Activated naive CD8-positive, alpha-beta T cell treated with anti-CD3 and anti-CD28 coated beads for 36 hours (primary cell): ENCODE measurements at regions not wholly inside any gene's neighbourhood (a gene's known extent, or its start where the extent isn't known, plus 50 kb on each side); places are given as distances from the start of the nearest gene placed in this dataset.
A peak's percentile ranks its signal among the peaks of the same experiment; 100 is the strongest.

Experiments
- DNase-seq: peaks from one replicate; pipeline ENCODE4 v3.0.0; 2021
- H3K27ac Mint-ChIP-seq: one replicate; pipeline ENCODE4 v1.8.0; 2022; ENCODE audit warnings: mild to moderate bottlenecking, moderate library complexity, mixed read lengths
- H3K27me3 Mint-ChIP-seq: one replicate; pipeline ENCODE4 v1.8.0; 2022; ENCODE audit warnings: mild to moderate bottlenecking, mixed read lengths
- H3K36me3 Mint-ChIP-seq: one replicate; pipeline ENCODE4 v1.8.0; 2021; ENCODE audit warnings: mild to moderate bottlenecking, mixed read lengths
- H3K4me1 Mint-ChIP-seq: one replicate; pipeline ENCODE4 v1.8.0; 2021; ENCODE audit warnings: mixed read lengths
- H3K4me3 Mint-ChIP-seq: one replicate; pipeline ENCODE4 v1.8.0; 2022; ENCODE audit warnings: mild to moderate bottlenecking, moderate library complexity, mixed read lengths
- H3K9me3 Mint-ChIP-seq: one replicate; pipeline ENCODE4 v1.8.0; 2022; ENCODE audit warnings: mixed read lengths

DNA sequence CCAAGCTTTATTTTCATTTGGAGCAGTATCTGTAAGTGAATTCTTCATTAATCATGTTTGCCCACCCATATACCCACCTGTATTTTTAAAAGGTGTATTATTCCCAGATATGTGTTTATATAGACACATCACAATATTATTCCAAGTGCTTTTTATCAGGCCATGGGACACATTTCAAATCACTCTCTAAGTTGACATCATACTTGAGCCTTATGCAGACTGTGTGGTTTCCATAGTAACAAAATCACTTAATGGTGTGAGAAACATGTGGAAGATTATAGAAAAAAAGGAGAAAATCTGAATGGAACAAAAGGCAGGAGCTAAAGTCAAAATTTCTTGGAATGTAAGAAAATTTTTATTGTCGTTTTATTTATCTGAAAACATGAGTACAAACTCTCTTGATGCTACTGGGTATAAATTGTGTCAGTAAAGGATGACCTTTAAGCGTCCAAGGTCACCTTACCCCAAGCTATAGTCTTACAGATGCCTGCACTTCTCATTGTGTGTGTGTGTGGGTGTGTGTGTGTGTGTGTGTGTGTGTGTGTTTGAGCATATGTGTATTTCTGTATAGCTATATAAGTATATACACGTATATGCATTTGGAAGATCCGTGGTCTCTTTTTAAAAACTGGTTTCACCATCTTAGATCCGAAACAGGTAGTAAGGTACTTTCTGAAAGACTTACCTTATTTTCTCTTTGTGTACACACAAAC, 79.8 kb upstream of the CCN6 start:
- Mint-ChIP-seq H3K4me1 (peaks cover 71% of the 10 kb centered on the region), H3K27me3 (no peaks in the 10 kb centered on the region), H3K36me3 (peaks cover 4% of the 10 kb centered on the region), H3K4me3 (peak overlapping the region; percentile 46), H3K27ac (peak overlapping the region; percentile 93), H3K9me3 (no peaks in the 10 kb centered on the region)
- DNase-seq = no peak

DNA sequence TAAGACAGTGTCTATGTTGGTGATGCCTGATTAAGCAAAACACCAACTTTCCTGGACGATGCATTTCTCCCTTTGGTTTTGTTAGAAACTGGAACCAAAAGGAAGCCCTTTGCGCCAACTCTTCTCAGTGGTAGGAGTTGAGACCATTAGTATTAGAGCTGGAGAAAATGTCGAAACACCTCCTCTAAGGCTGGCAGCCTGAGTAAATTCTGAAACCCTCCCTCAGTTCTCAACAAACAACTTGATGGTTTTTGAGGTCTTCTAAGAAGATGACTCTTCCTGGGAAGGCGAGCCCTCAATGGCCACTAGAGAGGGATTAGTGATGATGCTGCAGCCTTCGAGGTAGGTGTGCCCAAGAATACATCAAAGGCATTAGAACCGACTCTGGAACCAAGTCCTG, 78.4 kb upstream of the CCN6 start:
- H3K27ac Mint-ChIP-seq = peak overlapping the region; percentile 31
- H3K9me3 Mint-ChIP-seq = no peaks in the 10 kb centered on the region
- DNase-seq = no peak
- H3K27me3 Mint-ChIP-seq = no peaks in the 10 kb centered on the region
- H3K36me3 Mint-ChIP-seq = peaks cover 4% of the 10 kb centered on the region
- H3K4me3 Mint-ChIP-seq = no peak overlapping the region
- peaks cover 79% of the 10 kb centered on the region for H3K4me1 Mint-ChIP-seq

DNA sequence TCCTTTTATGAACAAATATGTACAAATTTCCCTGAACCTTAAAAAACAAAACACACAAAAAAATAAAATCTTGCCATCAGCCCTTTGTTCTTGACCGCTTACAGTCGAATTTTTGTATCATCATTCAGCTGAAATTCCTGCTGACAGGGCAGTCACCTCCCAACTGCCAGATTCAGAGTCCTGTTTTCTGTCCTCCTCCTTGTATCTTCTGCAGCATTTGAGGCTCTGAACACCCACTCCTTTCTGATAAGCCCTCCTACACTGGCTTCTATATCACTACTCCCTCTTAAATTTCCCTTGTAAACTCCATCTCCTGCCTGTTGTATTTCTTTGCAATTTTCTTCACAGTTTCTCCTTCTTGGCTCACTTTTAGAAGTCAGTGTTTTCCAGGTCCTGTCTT, 77.8 kb upstream of the CCN6 start:
- no peak overlapping the region for H3K4me3 Mint-ChIP-seq
- no peak overlapping the region for H3K27ac Mint-ChIP-seq
- no peaks in the 10 kb centered on the region for H3K27me3 Mint-ChIP-seq
- no peaks in the 10 kb centered on the region for H3K9me3 Mint-ChIP-seq
- peaks cover 3% of the 10 kb centered on the region for H3K36me3 Mint-ChIP-seq
- peaks cover 77% of the 10 kb centered on the region for H3K4me1 Mint-ChIP-seq
- no peak for DNase-seq

DNA sequence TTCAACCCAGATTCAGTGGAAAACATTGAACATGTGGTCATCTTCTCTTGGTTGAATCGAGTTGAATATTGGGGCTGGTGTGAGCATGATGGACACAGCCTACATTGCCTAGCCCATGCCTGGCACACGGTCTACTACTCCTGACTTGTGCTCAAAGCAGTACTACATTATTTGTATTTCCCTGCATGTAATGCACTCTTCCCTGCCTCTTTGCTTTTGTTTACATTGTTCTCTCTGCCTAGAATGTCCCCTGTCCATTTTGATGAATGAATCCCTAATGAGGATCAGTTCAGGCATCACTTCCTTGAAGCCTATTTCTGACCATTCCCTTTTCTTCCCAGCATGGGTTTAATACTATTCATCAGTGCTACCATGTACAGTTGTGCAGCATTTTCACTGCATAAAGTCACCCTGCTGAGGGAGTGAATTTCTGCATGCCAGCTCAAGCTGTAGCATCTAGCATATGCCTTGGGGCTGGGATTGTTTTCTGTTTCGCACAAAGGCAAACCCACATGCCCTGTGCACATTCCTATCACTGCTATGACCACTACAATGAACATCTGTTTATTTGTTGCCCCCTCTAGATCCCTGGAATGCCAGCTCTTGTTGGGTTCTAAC, 75.3 kb upstream of the CCN6 start:
- no peaks in the 10 kb centered on the region for H3K9me3 Mint-ChIP-seq
- H3K36me3 Mint-ChIP-seq = no peaks in the 10 kb centered on the region
- H3K27ac Mint-ChIP-seq = no peak overlapping the region

DNA sequence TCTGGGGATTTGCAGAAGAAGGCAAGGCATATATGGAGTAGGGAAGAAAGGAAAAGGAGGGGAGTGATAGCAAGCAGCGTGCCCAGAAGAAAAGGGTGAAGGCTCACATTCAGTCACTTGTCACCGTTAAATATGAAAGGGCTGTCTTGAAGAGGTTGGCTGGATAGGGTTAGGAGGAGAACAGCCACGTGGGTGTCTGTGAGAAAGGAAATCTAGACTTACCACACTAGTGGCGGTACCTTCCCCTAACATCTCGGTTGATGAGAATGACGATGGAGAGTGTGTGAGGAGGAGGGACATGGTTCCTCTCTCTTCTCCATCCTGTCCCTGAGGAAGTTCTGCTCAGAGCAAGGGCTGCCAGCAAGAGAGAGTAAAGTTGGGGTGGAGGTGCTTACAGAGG, 74.3 kb upstream of the CCN6 start:
- Mint-ChIP-seq H3K9me3 (peaks cover 2% of the 10 kb centered on the region), H3K4me1 (peaks cover 66% of the 10 kb centered on the region), H3K27me3 (no peaks in the 10 kb centered on the region), H3K27ac (no peak overlapping the region), H3K36me3 (peaks cover 2% of the 10 kb centered on the region), H3K4me3 (no peak overlapping the region)
- no peak for DNase-seq

More for the DNA sequence above, 75.3 kb upstream of the CCN6 start:
- Mint-ChIP-seq H3K4me1 (peaks cover 67% of the 10 kb centered on the region), H3K27me3 (no peaks in the 10 kb centered on the region), H3K4me3 (no peak overlapping the region)
- DNase-seq = no peak

DNA sequence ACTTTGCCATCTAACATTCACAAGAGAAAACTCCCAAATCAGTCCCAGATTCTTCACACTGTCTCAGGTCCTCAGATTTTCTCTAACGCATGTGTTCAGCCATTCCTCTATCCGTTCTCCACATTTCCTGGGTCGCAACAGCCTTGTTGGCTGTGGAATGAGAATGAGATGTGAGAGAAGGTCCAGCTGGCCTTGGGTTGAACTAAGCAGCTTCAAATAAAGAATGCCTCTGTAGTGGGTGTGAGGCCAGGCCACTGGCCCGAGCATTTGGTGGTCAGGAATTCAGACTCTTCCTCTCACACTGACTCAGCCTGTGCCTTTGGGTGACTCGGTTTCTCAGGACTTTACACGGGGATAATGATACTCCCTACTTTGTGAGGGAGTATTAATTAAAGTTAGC, 73.8 kb upstream of the CCN6 start:
- peaks cover 66% of the 10 kb centered on the region for H3K4me1 Mint-ChIP-seq
- H3K27ac Mint-ChIP-seq = no peak overlapping the region
- peaks cover 2% of the 10 kb centered on the region for H3K36me3 Mint-ChIP-seq
- no peak for DNase-seq
- peaks cover 2% of the 10 kb centered on the region for H3K9me3 Mint-ChIP-seq
- H3K27me3 Mint-ChIP-seq = no peaks in the 10 kb centered on the region
- no peak overlapping the region for H3K4me3 Mint-ChIP-seq

DNA sequence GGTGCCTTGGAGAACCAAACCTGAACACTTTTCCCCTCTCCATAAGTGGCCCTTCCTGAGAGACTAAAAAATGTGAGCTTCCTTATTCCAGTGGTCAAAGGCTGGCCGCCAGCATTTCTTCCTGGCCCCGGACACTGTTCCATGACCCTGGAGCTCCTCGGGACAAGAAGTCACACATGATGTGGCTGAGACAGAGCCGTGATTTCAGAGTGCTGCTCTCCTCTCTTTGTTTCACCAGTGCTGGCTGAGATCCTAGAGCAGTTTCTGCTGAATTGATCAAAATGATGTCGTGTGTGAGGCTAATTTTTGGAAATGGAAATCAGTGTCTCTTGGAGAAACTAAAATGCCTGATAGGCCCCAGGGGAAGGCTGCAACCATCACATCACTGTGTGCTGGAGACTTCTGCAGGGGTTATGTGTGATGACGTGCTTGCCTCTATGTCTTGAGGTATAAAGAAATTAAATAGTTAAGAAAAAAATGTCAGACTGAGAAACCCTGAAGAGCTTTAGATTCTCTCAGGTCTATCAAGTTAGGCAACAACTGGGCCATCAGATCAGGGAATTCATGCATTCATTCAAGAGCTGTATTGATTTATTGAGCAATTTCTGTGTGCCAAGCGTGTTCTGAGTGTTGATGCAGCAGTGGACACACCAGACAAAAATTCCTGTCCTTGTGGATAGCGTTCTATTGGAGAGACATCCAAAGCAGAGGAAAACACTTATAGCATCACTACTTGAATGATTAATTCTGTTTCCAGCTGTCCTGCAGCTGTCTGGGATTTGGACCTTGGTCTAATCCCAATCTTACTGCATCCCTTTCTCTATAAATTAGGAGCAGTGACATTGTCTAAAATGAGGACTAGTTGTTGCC, 72.7 kb upstream of the CCN6 start:
- Mint-ChIP-seq H3K9me3 (peaks cover 2% of the 10 kb centered on the region), H3K27me3 (no peaks in the 10 kb centered on the region), H3K27ac (no peak overlapping the region), H3K4me3 (no peak overlapping the region), H3K36me3 (peaks cover 2% of the 10 kb centered on the region), H3K4me1 (peaks cover 62% of the 10 kb centered on the region)
- DNase-seq = no peak

DNA sequence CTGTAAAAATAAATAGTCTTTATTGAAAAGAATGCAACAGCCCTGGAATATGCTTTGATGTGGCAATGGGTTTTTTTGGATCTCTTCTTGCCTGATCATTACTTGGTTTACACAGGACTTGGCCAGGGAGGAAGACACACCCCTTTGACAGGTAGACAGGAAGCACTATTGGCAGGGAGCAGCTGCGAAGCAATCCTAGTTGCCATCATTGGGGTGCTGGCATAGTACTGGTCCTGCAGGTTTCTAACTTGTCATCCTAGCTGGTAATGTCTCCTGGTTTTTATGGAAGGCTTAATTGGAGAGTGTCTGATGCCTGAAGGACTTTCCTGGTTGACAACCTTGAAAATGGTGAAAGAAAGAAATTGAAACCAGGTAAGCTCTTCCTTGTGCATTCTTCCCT, 71.2 kb upstream of the CCN6 start:
- no peak overlapping the region for H3K27ac Mint-ChIP-seq
- H3K4me3 Mint-ChIP-seq = no peak overlapping the region
- no peak for DNase-seq
- H3K27me3 Mint-ChIP-seq = no peaks in the 10 kb centered on the region
- H3K4me1 Mint-ChIP-seq = peaks cover 55% of the 10 kb centered on the region
- peaks cover 4% of the 10 kb centered on the region for H3K9me3 Mint-ChIP-seq
- H3K36me3 Mint-ChIP-seq = peaks cover 2% of the 10 kb centered on the region

DNA sequence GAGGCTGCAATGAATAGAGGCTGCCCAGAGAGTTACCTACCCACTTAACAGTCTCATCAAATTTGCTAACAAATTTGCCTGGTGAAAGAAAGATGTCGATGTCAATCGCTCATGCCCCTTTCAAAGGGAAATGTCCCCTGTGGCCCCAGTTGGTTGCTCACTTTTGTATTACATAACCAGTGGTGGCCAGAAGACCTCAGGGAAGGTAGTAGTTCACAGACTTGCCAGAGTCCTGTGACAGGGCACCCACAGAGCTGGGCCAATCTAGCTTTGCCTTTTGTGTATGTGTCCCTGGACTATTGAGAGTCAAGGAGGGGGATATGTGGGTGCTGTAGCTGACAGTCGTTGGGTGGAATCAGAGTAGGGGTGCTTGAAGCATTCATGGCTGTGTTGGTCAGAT, 70.7 kb upstream of the CCN6 start:
- H3K36me3 Mint-ChIP-seq = peaks cover 5% of the 10 kb centered on the region
- peaks cover 55% of the 10 kb centered on the region for H3K4me1 Mint-ChIP-seq
- no peak overlapping the region for H3K27ac Mint-ChIP-seq
- no peak for DNase-seq
- H3K27me3 Mint-ChIP-seq = no peaks in the 10 kb centered on the region
- no peak overlapping the region for H3K4me3 Mint-ChIP-seq
- peaks cover 4% of the 10 kb centered on the region for H3K9me3 Mint-ChIP-seq

DNA sequence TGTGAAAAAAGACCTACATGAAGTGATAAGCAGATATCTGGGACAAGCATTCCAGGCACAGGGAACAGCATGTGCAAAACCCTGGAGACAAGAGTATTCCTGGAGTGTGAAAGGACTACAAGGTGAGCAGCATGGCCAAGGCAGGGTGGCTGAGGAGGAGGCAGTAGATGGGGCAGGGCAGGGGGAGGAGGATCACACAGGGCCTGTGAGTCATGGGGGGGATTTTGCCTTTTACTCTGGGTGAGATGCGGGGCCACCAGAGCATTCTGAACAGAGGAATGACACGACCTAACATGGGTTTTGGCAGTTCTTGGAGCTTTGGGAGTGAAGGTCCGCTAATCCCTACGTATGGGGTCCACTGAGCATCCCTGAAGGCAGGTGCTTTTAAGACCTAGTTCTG, 69.8 kb upstream of the CCN6 start:
- no peak for DNase-seq

DNA sequence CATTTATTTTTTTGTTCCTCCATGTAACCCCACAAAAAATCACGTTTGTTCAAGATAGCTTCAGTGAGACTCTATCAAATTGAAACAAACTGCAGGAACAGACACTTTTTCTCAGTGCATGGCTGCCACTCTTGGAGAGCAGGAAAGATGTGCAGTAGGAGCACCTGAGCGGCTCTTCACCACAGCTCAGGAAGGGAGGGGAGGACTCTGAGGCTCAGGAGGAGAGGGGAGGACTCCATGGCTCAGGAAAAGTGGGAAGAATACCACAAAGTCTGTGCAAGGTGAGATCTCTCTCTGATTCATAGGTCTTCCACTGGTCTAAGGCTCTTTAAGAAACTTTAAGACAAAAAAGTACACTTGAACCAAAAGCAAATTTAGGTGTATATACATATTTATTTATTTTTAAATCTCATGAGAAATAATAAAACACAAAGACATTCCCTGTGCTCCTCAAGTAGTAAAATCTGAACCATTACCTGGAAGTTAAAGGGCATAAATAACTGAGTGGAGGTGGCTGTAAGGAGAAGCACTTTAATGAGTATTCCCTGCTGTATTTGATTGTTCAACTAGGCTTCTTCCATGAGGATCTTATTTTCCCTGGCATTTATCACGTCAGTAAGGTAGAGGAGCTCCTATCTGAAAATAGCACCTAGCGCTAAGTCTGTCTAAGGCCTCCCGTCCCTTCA, 69.2 kb upstream of the CCN6 start:
- Mint-ChIP-seq H3K27me3 (no peaks in the 10 kb centered on the region), H3K4me3 (no peak overlapping the region), H3K9me3 (peaks cover 8% of the 10 kb centered on the region), H3K36me3 (peaks cover 13% of the 10 kb centered on the region), H3K27ac (peak overlapping the region; percentile 82), H3K4me1 (peaks cover 57% of the 10 kb centered on the region)
- no peak for DNase-seq

More for the DNA sequence above, 69.8 kb upstream of the CCN6 start:
- Mint-ChIP-seq H3K9me3 (peaks cover 8% of the 10 kb centered on the region), H3K4me1 (peaks cover 57% of the 10 kb centered on the region), H3K4me3 (no peak overlapping the region), H3K27ac (peak overlapping the region; percentile 70), H3K27me3 (no peaks in the 10 kb centered on the region), H3K36me3 (peaks cover 13% of the 10 kb centered on the region)

DNA sequence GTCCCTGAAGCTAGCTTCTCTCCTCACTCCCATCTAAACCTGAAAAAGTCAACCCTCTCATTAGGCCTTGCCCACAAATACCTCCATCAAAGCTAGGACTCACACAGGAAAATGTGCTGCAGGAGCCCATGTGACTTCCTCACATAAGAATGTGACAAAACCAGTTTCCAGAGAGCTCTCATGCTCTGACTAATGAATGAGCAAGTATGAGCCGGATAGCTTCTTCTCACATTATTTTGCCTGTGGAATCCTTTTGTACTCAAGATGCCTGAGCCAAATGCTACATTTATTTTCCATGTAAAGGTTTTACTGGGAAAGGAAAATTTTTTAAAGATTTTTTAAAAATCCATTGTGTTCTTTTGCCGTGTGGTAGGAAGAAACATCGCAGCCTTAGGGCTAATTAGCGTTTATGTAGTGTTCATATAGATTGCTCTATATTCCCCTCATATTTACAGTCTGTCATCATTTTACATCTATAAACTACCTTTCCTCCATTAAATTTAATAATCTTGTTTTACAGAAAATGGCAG, 68.6 kb upstream of the CCN6 start:
- Mint-ChIP-seq H3K4me1 (peaks cover 59% of the 10 kb centered on the region), H3K27me3 (no peaks in the 10 kb centered on the region), H3K36me3 (peaks cover 13% of the 10 kb centered on the region), H3K9me3 (peaks cover 8% of the 10 kb centered on the region), H3K4me3 (no peak overlapping the region), H3K27ac (peak overlapping the region; percentile 82)
- DNase-seq = no peak

DNA sequence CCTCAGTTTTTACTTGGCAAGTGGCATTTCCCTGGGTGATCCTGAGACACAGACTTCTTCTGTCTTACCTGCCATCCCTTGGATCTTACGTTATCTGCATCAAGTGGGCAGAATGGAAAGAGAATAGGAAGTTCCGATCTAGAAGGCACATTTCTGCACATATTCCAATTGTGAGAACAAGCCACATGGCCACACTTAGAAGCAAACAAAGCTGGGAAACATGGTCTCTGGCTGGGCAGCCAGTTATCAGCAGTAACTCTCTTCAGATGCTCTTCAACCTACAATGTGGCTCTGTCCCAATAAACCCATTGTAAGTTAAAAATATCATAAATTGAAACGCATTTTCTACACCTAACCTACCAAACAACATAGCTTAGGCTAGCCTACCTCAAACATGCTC, 67.3 kb upstream of the CCN6 start:
- DNase-seq = no peak
- Mint-ChIP-seq H3K27me3 (no peaks in the 10 kb centered on the region), H3K4me3 (no peak overlapping the region), H3K4me1 (peaks cover 70% of the 10 kb centered on the region), H3K27ac (no peak overlapping the region), H3K36me3 (peaks cover 13% of the 10 kb centered on the region), H3K9me3 (peaks cover 8% of the 10 kb centered on the region)

DNA sequence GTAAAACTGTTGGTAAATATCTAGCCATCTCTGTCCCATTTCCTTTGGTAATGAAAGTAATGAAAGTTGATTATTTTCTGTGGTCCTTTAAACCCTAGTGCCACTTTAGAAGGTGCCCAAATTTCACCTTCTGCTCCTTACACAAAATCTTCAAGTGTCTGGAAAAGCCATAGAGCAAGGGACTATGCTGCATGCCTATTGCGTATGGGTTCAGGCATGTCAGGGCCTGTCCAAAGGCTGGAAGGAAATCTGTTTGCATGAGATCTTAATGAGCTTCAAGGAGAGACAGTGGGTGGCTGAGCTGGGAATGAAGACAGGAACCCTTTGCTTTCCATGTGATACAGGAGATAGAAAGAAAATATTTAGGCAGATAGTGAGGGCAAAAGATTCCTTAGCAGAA, 66.6 kb upstream of the CCN6 start:
- Mint-ChIP-seq H3K27ac (peak overlapping the region; percentile 34), H3K4me3 (no peak overlapping the region), H3K9me3 (peaks cover 8% of the 10 kb centered on the region), H3K36me3 (peaks cover 13% of the 10 kb centered on the region), H3K27me3 (no peaks in the 10 kb centered on the region), H3K4me1 (peaks cover 73% of the 10 kb centered on the region)
- DNase-seq = no peak

DNA sequence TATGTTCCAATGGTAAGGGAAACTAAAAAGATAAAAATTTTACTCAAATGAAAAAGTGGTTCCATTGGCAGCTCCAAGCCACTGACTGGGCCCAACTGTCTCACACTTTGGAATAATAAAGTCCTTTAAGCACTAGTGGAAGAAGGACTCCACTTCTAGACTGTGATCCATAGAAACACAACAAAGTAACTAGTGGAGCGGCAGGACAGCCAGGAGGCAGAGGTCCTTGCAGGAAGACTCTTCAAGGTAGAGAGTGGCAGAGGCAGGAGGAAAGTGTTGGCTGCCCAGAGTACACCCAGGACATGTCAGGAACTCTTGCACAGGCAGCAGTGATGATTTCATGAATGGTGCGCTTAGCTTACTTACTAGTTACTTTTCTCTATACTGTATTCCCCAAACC, 65.0 kb upstream of the CCN6 start:
- DNase-seq = no peak
- Mint-ChIP-seq H3K36me3 (peaks cover 12% of the 10 kb centered on the region), H3K9me3 (peaks cover 7% of the 10 kb centered on the region), H3K4me3 (no peak overlapping the region), H3K4me1 (peaks cover 74% of the 10 kb centered on the region), H3K27me3 (no peaks in the 10 kb centered on the region), H3K27ac (peak overlapping the region; percentile 92)
